K562 (cell line): ENCODE measurements at regions not wholly inside any gene's neighbourhood (a gene's known extent, or its start where the extent isn't known, plus 50 kb on each side); places are given as distances from the start of the nearest gene placed in this dataset.

ENCODE experiments used
- ATAC-seq: fragments of 200-7000 bp; cut with Tn5 transposase; 3 replicates; pipeline ENCODE4 v1.9.1; 2020; ENCODE audit warnings: moderate library complexity
- BruUV-seq: library from RNA; stranded (reverse); fragments of 400-500 nt; replicated peaks from 2 replicates; lab custom pipeline; 2021; lab: Mats Ljungman, UMichigan
- CTCF ChIA-PET: fragments of 300-600 bp; formaldehyde crosslinking; extraction: SDS; loops from one replicate; lab custom pipeline; 2021; ENCODE audit warnings: low intra/inter-chr PET ratio; lab: Yijun Ruan, JAX
- POLR2A ChIA-PET: fragments of 300-600, 350-650 bp; sonication (Branson Sonifier 250); formaldehyde crosslinking; extraction: SDS; loops from one replicate; lab custom pipeline; 2021; ENCODE audit warnings: antibody characterized with exemption, inconsistent platforms; lab: Yijun Ruan, JAX
- DNase-seq, 4 experiments: peaks; one replicate each; pipeline versions ENCODE4 v3.0.0 to v3.0.0-alpha.2; 2011 to 2018; ENCODE audit warnings: low spot score in 3 of 4, mixed read lengths in 3 of 4; ENCODE audit errors: extremely low read depth in 1 of 4
- FAIRE-seq: peaks from 2 replicates; lab custom pipeline; 2011; peaks lifted over from hg19 to GRCh38; lab: Jason Lieb, UNC
- H2AFZ ChIP-seq: 2 replicates; pipeline ENCODE4 v1.6.0; 2011; ENCODE audit warnings: low read depth, low read length, control low read depth, inconsistent platforms
- H3K27ac ChIP-seq: fragments of 200-600 bp; 3 replicates; pipeline ENCODE4 v1.8.0; 2011; ENCODE audit warnings: low read depth, mild to moderate bottlenecking, control low read depth, inconsistent platforms, low read length, moderate library complexity, mixed read lengths; ENCODE audit errors: extremely low read depth
- H3K27me3 ChIP-seq, 2 experiments: fragments of 300-600 bp in 1 of 2; 2 replicates in 1 of 2; 3 replicates in 1 of 2; pipeline versions ENCODE4 v1.6.0 to v1.8.0; 2011; ENCODE audit warnings: inconsistent platforms in 2 of 2, low read length in 2 of 2, mild to moderate bottlenecking in 1 of 2, mixed read lengths in 1 of 2, moderate library complexity in 1 of 2; ENCODE audit not compliant: control insufficient read depth in 2 of 2, insufficient read depth in 2 of 2
- H3K36me3 ChIP-seq: fragments of 300-600 bp; 3 replicates; pipeline ENCODE4 v1.8.0; 2011; ENCODE audit warnings: mild to moderate bottlenecking, low read length, inconsistent platforms; ENCODE audit not compliant: control insufficient read depth, insufficient read depth
- H3K4me1 ChIP-seq, 2 experiments: fragments of 200-600 bp in 1 of 2; replicated peaks in 1 of 2; 2 replicates in 1 of 2; 3 replicates in 1 of 2; pipeline versions ENCODE4 v1.5.1 to v1.8.0; 2011; ENCODE audit warnings: inconsistent platforms in 2 of 2, low read length in 2 of 2, mild to moderate bottlenecking in 1 of 2, mixed read lengths in 1 of 2, moderate library complexity in 1 of 2; ENCODE audit not compliant: control insufficient read depth in 2 of 2, insufficient read depth in 2 of 2
- H3K4me2 ChIP-seq: 2 replicates; pipeline ENCODE4 v1.6.1; 2011; ENCODE audit warnings: low read length, control low read depth, inconsistent platforms, mixed read lengths; ENCODE audit not compliant: insufficient read depth
- H3K4me3 ChIP-seq: fragments of 200-600 bp; sonication (generic), shearing (Covaris generic); 2 replicates; pipeline ENCODE4 v1.5.1; 2016; ENCODE audit warnings: control low read depth, inconsistent platforms
- H3K79me2 ChIP-seq: fragments of 200-600 bp; 3 replicates; pipeline ENCODE4 v1.8.0; 2011; ENCODE audit warnings: low read length, inconsistent platforms; ENCODE audit not compliant: control insufficient read depth, insufficient read depth
- H3K9ac ChIP-seq, 2 experiments: 2 replicates each; pipeline versions ENCODE4 v1.6.0 to v1.6.1; 2011; ENCODE audit warnings: low read depth in 2 of 2, low read length in 2 of 2, control low read depth in 1 of 2, inconsistent platforms in 1 of 2, mild to moderate bottlenecking in 1 of 2, mixed read lengths in 1 of 2; ENCODE audit not compliant: insufficient read depth in 1 of 2
- H3K9me1 ChIP-seq: one replicate; pipeline ENCODE4 v1.6.0; 2011; ENCODE audit warnings: inconsistent platforms, mild to moderate bottlenecking, low read length, moderate library complexity; ENCODE audit not compliant: control insufficient read depth, insufficient read depth
- H3K9me3 ChIP-seq: replicated peaks from 2 replicates; pipeline ENCODE4 v1.5.1; 2011; ENCODE audit warnings: low read depth, low read length, inconsistent platforms; ENCODE audit not compliant: control insufficient read depth, insufficient read depth
- H4K20me1 ChIP-seq: replicated peaks from 2 replicates; pipeline ENCODE4 v1.6.1; 2011; ENCODE audit warnings: low read length, inconsistent platforms, mixed read lengths; ENCODE audit not compliant: control insufficient read depth, insufficient read depth
- COPS2 ChIP-seq: fragments of 450-650 bp; conservative IDR thresholded peaks from 2 replicates; pipeline ENCODE4 v1.6.1; 2016; ENCODE audit warnings: mild to moderate bottlenecking, moderate library complexity
- GATA2 ChIP-seq: sonication (generic); formaldehyde crosslinking; IDR thresholded peaks from 2 replicates; pipeline ENCODE4 v1.4.0; 2020; ENCODE audit warnings: mild to moderate bottlenecking, missing genetic modification reagents
- HDAC3 ChIP-seq: fragments of 450-650 bp; IDR thresholded peaks from 2 replicates; pipeline ENCODE4 v1.6.1; 2018; ENCODE audit warnings: borderline replicate concordance, mild to moderate bottlenecking, moderate library complexity; ENCODE audit not compliant: partially characterized antibody
- MTA2 ChIP-seq: fragments of 450-650 bp; IDR thresholded peaks from 2 replicates; pipeline ENCODE4 v1.6.1; 2016; ENCODE audit warnings: low read depth
- MYBL2 ChIP-seq, 2 experiments: fragments of 450-650 bp in 1 of 2; sonication (generic) in 1 of 2; formaldehyde crosslinking in 1 of 2; IDR thresholded peaks; 2 replicates each; pipeline versions ENCODE4 v1.6.1 to v1.8.1; 2017 to 2022; ENCODE audit warnings: borderline replicate concordance in 1 of 2, inconsistent platforms in 1 of 2, low read depth in 1 of 2, mild to moderate bottlenecking in 1 of 2, missing genetic modification reagents in 1 of 2, moderate library complexity in 1 of 2
- PCBP2 ChIP-seq: fragments of 200-400 bp; formaldehyde crosslinking; IDR thresholded peaks from 2 replicates; pipeline ENCODE4 v1.6.1; 2018; ENCODE audit warnings: low read length, low read depth, mild to moderate bottlenecking, moderate library complexity; ENCODE audit not compliant: poor library complexity, severe bottlenecking
- RFX5 ChIP-seq: IDR thresholded peaks from 2 replicates; pipeline ENCODE4 v1.6.1; 2011; ENCODE audit warnings: low read depth, mild to moderate bottlenecking, improper control_type of control experiment, low read length
- SRSF1 ChIP-seq: fragments of 200-400 bp; formaldehyde crosslinking; IDR thresholded peaks from 2 replicates; pipeline ENCODE4 v1.6.1; 2017; ENCODE audit warnings: mild to moderate bottlenecking, low read depth, low read length, moderate library complexity
- TAF9B ChIP-seq: fragments of 450-650 bp; IDR thresholded peaks from 2 replicates; pipeline ENCODE4 v1.6.1; 2018; ENCODE audit warnings: mild to moderate bottlenecking; ENCODE audit not compliant: partially characterized antibody
- U2AF2 ChIP-seq: fragments of 200-400 bp; formaldehyde crosslinking; optimal IDR thresholded peaks from 2 replicates; pipeline ENCODE3; 2017; ENCODE audit warnings: low read depth, mild to moderate bottlenecking, low read length
- YBX1 ChIP-seq: fragments of 450-650 bp; IDR thresholded peaks from 2 replicates; pipeline ENCODE4 v1.7.1; 2016; ENCODE audit warnings: mild to moderate bottlenecking
- ZKSCAN3 ChIP-seq: fragments of 250-450 bp; sonication (Bioruptor Pico); IDR thresholded peaks from 2 replicates; pipeline ENCODE4 v1.4.0; 2020
- WGBS: fragments of 100-300 bp; shearing (Covaris generic); methylation state at CpG from one replicate; pipeline ENCODE4 v1.1.6; 2016; ENCODE audit warnings: low coverage, mixed read lengths; ENCODE audit not compliant: insufficient coverage; ENCODE audit errors: missing lambda C conversion rate; 5-methylcytosine and 5-hydroxymethylcytosine counted together
- in situ Hi-C: fragments of 300-500 bp; cut with MboI; formaldehyde crosslinking; loops from 4 replicates; pipeline ENCODE4 v1.15.0; 2018; ENCODE audit warnings: inconsistent platforms, mixed read lengths
- intact Hi-C: fragments of 100-400 bp; cut with micrococcal nuclease; formaldehyde crosslinking; loops from 2 replicates; pipeline ENCODE4 v1.14.2; 2022

DNA sequence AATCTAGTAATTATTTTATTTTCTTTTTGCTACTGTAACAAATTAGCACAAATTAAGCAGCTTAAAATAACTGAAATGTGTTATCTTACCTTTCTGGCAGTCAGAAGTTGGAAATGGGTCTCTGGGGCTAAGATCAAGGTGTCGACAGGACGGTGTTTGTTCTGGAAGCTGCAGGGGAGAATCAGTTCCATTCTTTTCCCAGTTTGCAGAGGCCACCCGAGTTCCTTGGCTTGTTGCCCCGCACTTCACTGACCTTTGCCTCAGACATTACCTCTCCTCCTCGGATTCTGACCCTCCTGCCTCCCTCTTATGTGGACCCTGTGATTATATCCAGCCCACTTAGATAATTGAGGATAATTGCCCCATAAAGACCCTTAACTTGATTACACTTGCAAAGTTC lies 61.0 kb upstream of the MAF start:
- DNase-seq = no peak
- peaks cover 0 to 3% of the 10 kb centered on the region in 2 experiments; a peak in 2 of 5 replicates for H3K4me1 ChIP-seq
- POLR2A ChIA-PET = interaction anchor here (0.7 kb wide), 1 partner anchor 14 kb away, joined by 3 read pairs; no protein-coding TSS in a partner anchor
- no peak overlapping the region for H3K27ac ChIP-seq
- no peaks in the 10 kb centered on the region for H4K20me1 ChIP-seq
- TF ChIP-seq MTA2 = no peak
- TF ChIP-seq PCBP2 = no peak
- TF ChIP-seq U2AF2 = no peak
- TF ChIP-seq GATA2 (CRISPR knock-in tag) = no peak
- TF ChIP-seq MYBL2 (IDR thresholded peaks at IDR 0.05; ENCODE audit: low read depth) = no peak
- no peak for TF ChIP-seq MYBL2 (CRISPR knock-in tag; IDR thresholded peaks at IDR 0.05; ENCODE audit: borderline replicate concordance)
- no peak for TF ChIP-seq COPS2
- TF ChIP-seq SRSF1 = no peak
- no peak for TF ChIP-seq RFX5
- TF ChIP-seq HDAC3 = no peak
- no peak for TF ChIP-seq ZKSCAN3 (CRISPR knock-in tag)
- no peak for TF ChIP-seq TAF9B
- TF ChIP-seq YBX1 = no peak
- no peak for FAIRE-seq
- H3K4me3 ChIP-seq = no peak overlapping the region
- no peak overlapping the region for H2AFZ ChIP-seq
- peaks cover 2% of the 10 kb centered on the region; the same call in 1 of the 2 replicates for H3K9me3 ChIP-seq
- 0% methylated on average over 5 of the region's 5 CpGs for WGBS
- no TSS peak for BruUV-seq
- CTCF ChIA-PET = no interaction called here
- H3K4me2 ChIP-seq = no peak overlapping the region
- H3K79me2 ChIP-seq = no peaks in the 10 kb centered on the region
- no peaks in the 10 kb centered on the region for H3K36me3 ChIP-seq
- intact Hi-C loops (no loop called here), in situ Hi-C loops (no loop called here)
- H3K27me3 ChIP-seq = peaks cover 11 to 13% of the 10 kb centered on the region in 2 experiments; a peak in 4 of 5 replicates
- ATAC-seq = no peak
- H3K9ac ChIP-seq = no peak overlapping the region
- H3K9me1 ChIP-seq = no peaks in the 10 kb centered on the region
